PC-3 (cell line): ENCODE measurements at regions not wholly inside any gene's neighbourhood (a gene's known extent, or its start where the extent isn't known, plus 50 kb on each side); places are given as distances from the start of the nearest gene placed in this dataset.

Experiments used
- ATAC-seq: fragments of 200-7000 bp; cut with Tn5 transposase; 2 replicates; pipeline ENCODE4 v1.9.1; 2020; ENCODE audit warnings: mild to moderate bottlenecking, moderate library complexity
- BruUV-seq: library from RNA; stranded (reverse); fragments of 400-500 nt; replicated peaks from 2 replicates; lab custom pipeline; 2021; lab: Mats Ljungman, UMichigan
- CTCF ChIA-PET: fragments of 300-600 bp; sonication (Branson Sonifier 250); formaldehyde crosslinking; loops from one replicate; lab custom pipeline; 2022; ENCODE audit warnings: antibody characterized with exemption; lab: Charles Lee
- POLR2A ChIA-PET: fragments of 300-600 bp; sonication (Branson Sonifier 250); formaldehyde crosslinking; loops from one replicate; lab custom pipeline; 2022; ENCODE audit warnings: antibody characterized with exemption; ENCODE audit not compliant: unreplicated experiment; lab: Charles Lee
- DNase-seq: peaks from one replicate; pipeline ENCODE4 v3.0.0-alpha.2; 2015
- H2AFZ ChIP-seq: fragments of 300-600 bp; sonication (generic); 2 replicates; pipeline ENCODE4 v1.6.0; 2016; ENCODE audit warnings: antibody characterized with exemption, low read length
- H3F3A ChIP-seq: fragments of 300-600 bp; sonication (generic); one replicate; pipeline ENCODE4 v1.6.0; 2017; ENCODE audit warnings: antibody characterized with exemption, low read length, control low read depth, mild to moderate bottlenecking; ENCODE audit not compliant: unreplicated experiment
- H3K27ac ChIP-seq: fragments of 300-600 bp; sonication (generic); 2 replicates; pipeline ENCODE4 v1.5.1; 2016; ENCODE audit warnings: mild to moderate bottlenecking, low read length
- H3K27me3 ChIP-seq: fragments of 300-600 bp; sonication (generic); 2 replicates; pipeline ENCODE4 v1.6.1; 2016; ENCODE audit warnings: low read length, mixed read lengths
- H3K36me3 ChIP-seq: fragments of 300-600 bp; sonication (generic); 2 replicates; pipeline ENCODE4 v1.6.1; 2016; ENCODE audit warnings: low read depth, mixed run types, low read length, mixed read lengths
- H3K4me1 ChIP-seq: fragments of 300-600 bp; sonication (generic); 2 replicates; pipeline ENCODE4 v1.5.1; 2016; ENCODE audit warnings: low read length; ENCODE audit not compliant: insufficient read depth
- H3K4me2 ChIP-seq: fragments of 300-600 bp; sonication (generic); 2 replicates; pipeline ENCODE4 v1.6.0; 2016; ENCODE audit warnings: low read length
- H3K4me3 ChIP-seq: fragments of 300-600 bp; sonication (generic); 2 replicates; pipeline ENCODE4 v1.5.1; 2016; ENCODE audit warnings: mild to moderate bottlenecking, low read length, mixed read lengths
- H3K79me2 ChIP-seq: fragments of 300-600 bp; sonication (generic); 2 replicates; pipeline ENCODE4 v1.6.1; 2017; ENCODE audit warnings: low read length, mixed read lengths
- H3K9ac ChIP-seq: fragments of 300-600 bp; sonication (generic); 2 replicates; pipeline ENCODE4 v1.6.0; 2016; ENCODE audit warnings: mild to moderate bottlenecking, low read length
- H3K9me2 ChIP-seq: fragments of 300-600 bp; sonication (generic); replicated peaks from 2 replicates; pipeline ENCODE4 v1.6.1; 2016; ENCODE audit warnings: mixed run types, low read length, mixed read lengths
- H3K9me3 ChIP-seq: fragments of 300-600 bp; sonication (generic); 2 replicates; pipeline ENCODE4 v1.6.1; 2016; ENCODE audit warnings: low read length, mixed read lengths
- H4K20me1 ChIP-seq: fragments of 300-600 bp; sonication (generic); 2 replicates; pipeline ENCODE4 v1.6.1; 2016; ENCODE audit warnings: low read length, mixed read lengths
- EZH2 ChIP-seq: fragments of 300-600 bp; sonication (generic); IDR thresholded peaks from one replicate; pipeline ENCODE4 v1.6.1; 2017; ENCODE audit warnings: antibody characterized with exemption, mild to moderate bottlenecking, low read length; ENCODE audit not compliant: unreplicated experiment
- EZH2phosphoT487 ChIP-seq: fragments of 300-600 bp; sonication (generic); IDR thresholded peaks from 2 replicates; pipeline ENCODE4 v1.6.1; 2018; ENCODE audit warnings: mild to moderate bottlenecking, antibody characterized with exemption, low read length, borderline replicate concordance
- intact Hi-C: fragments of 100-400 bp; cut with micrococcal nuclease; formaldehyde crosslinking; loops from 2 replicates; pipeline ENCODE4 v1.9.0; 2023
- TF ChIP-seq, protein P1 (sequence below): fragments of 300-600 bp; sonication (generic); conservative IDR thresholded peaks from 2 replicates; pipeline ENCODE4 v1.5.1; 2017; ENCODE audit warnings: antibody characterized with exemption, low read depth, mild to moderate bottlenecking, low read length

DNA sequence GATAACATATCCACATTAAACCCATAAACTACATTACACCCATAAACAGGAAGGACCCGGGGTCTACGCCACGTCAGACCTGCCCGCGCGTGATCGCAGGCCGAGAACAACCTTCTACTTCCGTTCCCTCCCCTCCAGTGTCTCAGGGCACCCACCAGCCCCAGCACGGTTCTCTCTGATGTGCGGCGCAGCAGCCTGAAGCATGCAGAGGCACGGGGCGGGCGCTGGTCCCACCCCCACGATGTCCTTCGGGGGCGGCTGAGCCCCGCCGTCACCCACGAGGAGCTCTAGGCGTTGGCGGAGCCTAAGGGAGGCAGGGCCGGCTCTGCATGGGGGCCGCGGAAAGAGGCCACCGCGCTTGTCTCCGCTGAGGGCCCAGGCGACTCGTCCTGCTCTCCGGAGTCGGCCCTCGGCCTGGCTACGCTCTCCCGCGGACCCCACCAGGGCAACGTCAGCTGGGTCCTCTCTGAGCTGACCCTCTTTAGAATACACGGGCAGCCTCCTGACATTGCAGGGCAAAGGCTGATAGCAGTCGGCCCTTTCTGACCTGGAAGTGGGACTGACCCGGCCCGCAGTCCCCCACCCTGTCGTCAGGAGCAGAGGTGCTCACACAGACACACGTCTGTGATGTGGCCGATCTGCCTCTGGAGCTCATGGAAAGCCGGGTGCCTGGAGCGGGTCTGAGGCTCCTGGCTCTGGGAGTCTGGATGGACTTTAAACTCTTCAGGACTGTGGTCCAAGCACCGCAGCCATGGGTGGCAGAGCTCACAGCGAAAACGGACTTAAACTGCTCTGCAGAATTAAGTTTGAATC lies 65.6 kb upstream of the ADGRA1 start:
- Histone ChIP-seq H3K4me1 (no peaks in the 10 kb centered on the region), H3K36me3 (no peaks in the 10 kb centered on the region), H2AFZ (no peak overlapping the region), H3K79me2 (no peaks in the 10 kb centered on the region), H3K4me2 (no peak overlapping the region), H3K9ac (no peak overlapping the region), H3K27me3 (peaks cover 38% of the 10 kb centered on the region), H3K9me2 (no peaks in the 10 kb centered on the region), H3K4me3 (no peak overlapping the region), H3F3A (no peaks in the 10 kb centered on the region), H3K27ac (no peak overlapping the region), H3K9me3 (no peaks in the 10 kb centered on the region), H4K20me1 (no peaks in the 10 kb centered on the region)
- POLR2A ChIA-PET: no interaction called here
- no peak for DNase-seq
- intact Hi-C loops: no loop called here
- CTCF ChIA-PET: no interaction called here
- no TSS peak for BruUV-seq
- ATAC-seq: no peak
- TF ChIP-seq EZH2 (no peak), EZH2phosphoT487 (no peak)
- TF ChIP-seq, protein P1, sequence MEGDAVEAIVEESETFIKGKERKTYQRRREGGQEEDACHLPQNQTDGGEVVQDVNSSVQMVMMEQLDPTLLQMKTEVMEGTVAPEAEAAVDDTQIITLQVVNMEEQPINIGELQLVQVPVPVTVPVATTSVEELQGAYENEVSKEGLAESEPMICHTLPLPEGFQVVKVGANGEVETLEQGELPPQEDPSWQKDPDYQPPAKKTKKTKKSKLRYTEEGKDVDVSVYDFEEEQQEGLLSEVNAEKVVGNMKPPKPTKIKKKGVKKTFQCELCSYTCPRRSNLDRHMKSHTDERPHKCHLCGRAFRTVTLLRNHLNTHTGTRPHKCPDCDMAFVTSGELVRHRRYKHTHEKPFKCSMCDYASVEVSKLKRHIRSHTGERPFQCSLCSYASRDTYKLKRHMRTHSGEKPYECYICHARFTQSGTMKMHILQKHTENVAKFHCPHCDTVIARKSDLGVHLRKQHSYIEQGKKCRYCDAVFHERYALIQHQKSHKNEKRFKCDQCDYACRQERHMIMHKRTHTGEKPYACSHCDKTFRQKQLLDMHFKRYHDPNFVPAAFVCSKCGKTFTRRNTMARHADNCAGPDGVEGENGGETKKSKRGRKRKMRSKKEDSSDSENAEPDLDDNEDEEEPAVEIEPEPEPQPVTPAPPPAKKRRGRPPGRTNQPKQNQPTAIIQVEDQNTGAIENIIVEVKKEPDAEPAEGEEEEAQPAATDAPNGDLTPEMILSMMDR: no peak

DNA sequence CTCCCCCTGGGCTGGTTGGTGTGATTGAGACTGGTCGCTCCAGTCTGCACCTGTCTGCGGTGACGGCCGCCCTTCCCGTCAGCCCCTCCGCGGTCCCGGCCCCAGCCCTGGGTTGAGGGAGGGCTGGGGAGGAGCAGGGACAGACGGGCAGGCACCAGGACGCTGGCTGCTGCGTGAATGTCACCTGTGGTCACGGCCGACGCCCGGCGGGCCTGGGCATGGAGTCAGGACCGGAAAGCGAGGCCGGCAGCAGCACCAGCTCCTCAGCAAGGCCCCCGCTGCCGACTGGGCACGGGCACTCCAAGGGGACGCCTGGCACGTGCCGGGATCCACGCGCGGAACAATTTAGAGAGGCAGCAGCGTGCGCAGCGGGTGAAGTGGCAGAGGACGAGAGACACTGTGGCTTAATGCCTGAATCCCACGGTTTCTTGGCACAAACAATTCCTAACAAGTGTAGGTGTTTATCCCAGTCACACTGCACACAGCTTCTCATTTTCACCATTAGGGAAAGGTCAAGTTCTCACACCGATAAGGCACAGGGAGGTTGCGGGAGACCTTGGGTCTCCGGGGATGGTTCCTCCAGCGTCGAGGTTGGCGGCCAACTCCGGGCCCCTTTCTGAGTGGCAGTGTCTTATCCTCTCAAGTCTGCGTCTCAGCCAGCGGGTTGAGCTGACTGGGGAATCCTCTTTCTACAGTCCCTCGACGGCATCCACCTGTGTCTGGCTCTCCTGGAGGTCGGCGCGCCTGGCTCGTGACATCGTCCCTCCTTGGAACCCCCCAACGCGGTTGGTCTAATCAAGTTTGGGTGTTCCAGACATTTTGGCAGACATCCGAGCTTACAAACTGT lies 66.4 kb upstream of the ADGRA1 start:
- H3K27me3 ChIP-seq: peaks cover 30% of the 10 kb centered on the region
- TF ChIP-seq EZH2 (no peak), EZH2phosphoT487 (no peak)
- TF ChIP-seq, protein P1: no peak

More for the DNA sequence above, 66.4 kb upstream of the ADGRA1 start:
- H3K4me3 ChIP-seq: no peak overlapping the region
- ATAC-seq (no peak), DNase-seq (no peak)
- ChIA-PET CTCF (no interaction called here), POLR2A (no interaction called here)
- no peaks in the 10 kb centered on the region for H3K9me2 ChIP-seq
- BruUV-seq: no TSS peak
- H4K20me1 ChIP-seq: no peaks in the 10 kb centered on the region
- no peaks in the 10 kb centered on the region for H3K79me2 ChIP-seq
- no peaks in the 10 kb centered on the region for H3K4me1 ChIP-seq
- no peaks in the 10 kb centered on the region for H3K9me3 ChIP-seq
- H2AFZ ChIP-seq: no peak overlapping the region
- intact Hi-C loops: no loop called here
- no peak overlapping the region for H3K9ac ChIP-seq
- H3K27ac ChIP-seq: no peak overlapping the region
- no peaks in the 10 kb centered on the region for H3K36me3 ChIP-seq
- H3K4me2 ChIP-seq: no peak overlapping the region
- H3F3A ChIP-seq: no peaks in the 10 kb centered on the region
